ENCODE measurements at regions not wholly inside any gene's neighbourhood (a gene's known extent, or its start where the extent isn't known, plus 50 kb on each side); places are given as distances from the start of the nearest gene placed in this dataset.

DNA sequence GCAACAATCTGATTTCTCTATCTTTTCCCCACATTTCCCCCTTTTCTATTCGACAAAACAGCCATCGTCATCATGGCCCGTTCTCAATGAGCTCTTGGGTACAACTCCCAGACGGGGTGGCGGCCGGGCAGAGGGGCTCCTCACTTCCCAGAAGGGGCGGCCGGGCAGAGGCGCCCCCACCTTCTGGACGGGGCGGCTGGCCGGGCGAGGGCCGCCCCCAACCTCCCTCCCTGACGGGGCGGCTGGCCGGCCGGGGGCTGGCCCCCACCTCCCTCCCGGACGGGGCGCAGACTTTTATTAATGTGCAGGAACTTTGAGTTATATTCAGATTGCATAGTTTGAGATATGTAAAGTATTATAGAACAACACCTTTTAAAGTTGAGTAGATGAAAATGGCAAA lies 64.4 kb upstream of the HPGD start:
- Histone ChIP-seq H3K4me2 (ENCODE audit: insufficient read depth, low read length) (no peak overlapping the region), H3K36me3 (ENCODE audit: insufficient read depth, low read length) (no peaks in the 10 kb centered on the region), H3K79me2 (ENCODE audit: insufficient read depth, low read length) (no peaks in the 10 kb centered on the region), H3K4me1 (ENCODE audit: insufficient read depth, low read length) (no peaks in the 10 kb centered on the region), H4K20me1 (ENCODE audit: insufficient read depth, low read length) (no peaks in the 10 kb centered on the region), H3K27ac (ENCODE audit: low read depth, low read length) (no peak overlapping the region), H2AFZ (ENCODE audit: low read length) (no peak overlapping the region), H3K27me3 (ENCODE audit: insufficient read depth, low read length) (no peaks in the 10 kb centered on the region), H3K9me3 (ENCODE audit: low read depth, low read length) (no peaks in the 10 kb centered on the region), H3K4me3 (ENCODE audit: insufficient read depth, low read length) (no peak overlapping the region)
- DNase-seq (ENCODE audit: insufficient read length, low spot score, missing footprints), result no peak
- TF ChIP-seq, protein P1, sequence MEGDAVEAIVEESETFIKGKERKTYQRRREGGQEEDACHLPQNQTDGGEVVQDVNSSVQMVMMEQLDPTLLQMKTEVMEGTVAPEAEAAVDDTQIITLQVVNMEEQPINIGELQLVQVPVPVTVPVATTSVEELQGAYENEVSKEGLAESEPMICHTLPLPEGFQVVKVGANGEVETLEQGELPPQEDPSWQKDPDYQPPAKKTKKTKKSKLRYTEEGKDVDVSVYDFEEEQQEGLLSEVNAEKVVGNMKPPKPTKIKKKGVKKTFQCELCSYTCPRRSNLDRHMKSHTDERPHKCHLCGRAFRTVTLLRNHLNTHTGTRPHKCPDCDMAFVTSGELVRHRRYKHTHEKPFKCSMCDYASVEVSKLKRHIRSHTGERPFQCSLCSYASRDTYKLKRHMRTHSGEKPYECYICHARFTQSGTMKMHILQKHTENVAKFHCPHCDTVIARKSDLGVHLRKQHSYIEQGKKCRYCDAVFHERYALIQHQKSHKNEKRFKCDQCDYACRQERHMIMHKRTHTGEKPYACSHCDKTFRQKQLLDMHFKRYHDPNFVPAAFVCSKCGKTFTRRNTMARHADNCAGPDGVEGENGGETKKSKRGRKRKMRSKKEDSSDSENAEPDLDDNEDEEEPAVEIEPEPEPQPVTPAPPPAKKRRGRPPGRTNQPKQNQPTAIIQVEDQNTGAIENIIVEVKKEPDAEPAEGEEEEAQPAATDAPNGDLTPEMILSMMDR (IDR thresholded peaks at IDR 0.05; ENCODE audit: extremely low read depth, low read depth, low read length), result no peak

DNA sequence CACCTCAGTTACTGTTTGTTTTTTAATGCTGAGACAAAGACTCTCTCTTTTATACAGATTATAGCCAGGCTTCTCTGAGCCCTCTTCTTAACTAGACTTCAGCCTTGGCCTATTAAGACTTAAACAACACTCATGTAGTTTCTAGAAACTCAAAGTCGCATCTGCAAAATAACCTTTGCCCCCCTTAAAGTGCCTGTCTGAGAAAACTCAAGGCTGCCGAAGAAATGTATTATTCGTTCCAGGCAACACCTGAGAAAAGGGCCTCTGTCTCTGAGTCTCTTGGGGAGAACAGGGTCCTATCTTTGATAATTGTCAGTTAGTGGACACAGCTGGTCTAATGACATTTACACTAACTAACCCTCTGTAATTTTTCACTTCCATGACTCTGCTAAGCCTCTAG lies 60.8 kb upstream of the HPGD start:
- Histone ChIP-seq H3K79me2 (ENCODE audit: insufficient read depth, low read length) (no peaks in the 10 kb centered on the region), H2AFZ (ENCODE audit: low read length) (no peak overlapping the region), H3K4me1 (ENCODE audit: insufficient read depth, low read length) (no peaks in the 10 kb centered on the region), H3K9me3 (ENCODE audit: low read depth, low read length) (no peaks in the 10 kb centered on the region), H3K36me3 (ENCODE audit: insufficient read depth, low read length) (no peaks in the 10 kb centered on the region), H3K27me3 (ENCODE audit: insufficient read depth, low read length) (no peaks in the 10 kb centered on the region), H3K27ac (ENCODE audit: low read depth, low read length) (no peak overlapping the region), H4K20me1 (ENCODE audit: insufficient read depth, low read length) (no peaks in the 10 kb centered on the region), H3K4me2 (ENCODE audit: insufficient read depth, low read length) (no peak overlapping the region), H3K4me3 (ENCODE audit: insufficient read depth, low read length) (no peak overlapping the region)
- TF ChIP-seq, protein P1 (IDR thresholded peaks at IDR 0.05; ENCODE audit: extremely low read depth, low read depth, low read length), result no peak
- DNase-seq (ENCODE audit: insufficient read length, low spot score, missing footprints), result peak; percentile 26

GRCh38 chr4:174582463-174582862 lies 60.2 kb upstream of the HPGD start:
- H3K27me3 ChIP-seq (ENCODE audit: insufficient read depth, low read length), result no peaks in the 10 kb centered on the region
- TF ChIP-seq, protein P1 (IDR thresholded peaks at IDR 0.05; ENCODE audit: extremely low read depth, low read depth, low read length), result no peak
- H3K4me1 ChIP-seq (ENCODE audit: insufficient read depth, low read length), result no peaks in the 10 kb centered on the region
- H3K79me2 ChIP-seq (ENCODE audit: insufficient read depth, low read length), result no peaks in the 10 kb centered on the region
- no peaks in the 10 kb centered on the region for H3K9me3 ChIP-seq (ENCODE audit: low read depth, low read length)
- no peak overlapping the region for H3K4me3 ChIP-seq (ENCODE audit: insufficient read depth, low read length)
- H4K20me1 ChIP-seq (ENCODE audit: insufficient read depth, low read length), result no peaks in the 10 kb centered on the region
- DNase-seq (ENCODE audit: insufficient read length, low spot score, missing footprints), result no peak
- no peak overlapping the region for H3K4me2 ChIP-seq (ENCODE audit: insufficient read depth, low read length)
- no peak overlapping the region for H2AFZ ChIP-seq (ENCODE audit: low read length)
- H3K27ac ChIP-seq (ENCODE audit: low read depth, low read length), result no peak overlapping the region
- no peaks in the 10 kb centered on the region for H3K36me3 ChIP-seq (ENCODE audit: insufficient read depth, low read length)

GRCh38 chr4:174581901-174582300 lies 59.6 kb upstream of the HPGD start:
- H3K36me3 ChIP-seq (ENCODE audit: insufficient read depth, low read length), result no peaks in the 10 kb centered on the region
- no peaks in the 10 kb centered on the region for H3K27me3 ChIP-seq (ENCODE audit: insufficient read depth, low read length)
- no peaks in the 10 kb centered on the region for H3K4me1 ChIP-seq (ENCODE audit: insufficient read depth, low read length)
- no peaks in the 10 kb centered on the region for H3K9me3 ChIP-seq (ENCODE audit: low read depth, low read length)
- no peak overlapping the region for H2AFZ ChIP-seq (ENCODE audit: low read length)
- no peak for DNase-seq (ENCODE audit: insufficient read length, low spot score, missing footprints)
- no peak overlapping the region for H3K4me2 ChIP-seq (ENCODE audit: insufficient read depth, low read length)
- H3K4me3 ChIP-seq (ENCODE audit: insufficient read depth, low read length), result no peak overlapping the region
- no peak overlapping the region for H3K27ac ChIP-seq (ENCODE audit: low read depth, low read length)
- H4K20me1 ChIP-seq (ENCODE audit: insufficient read depth, low read length), result no peaks in the 10 kb centered on the region
- TF ChIP-seq, protein P1 (IDR thresholded peaks at IDR 0.05; ENCODE audit: extremely low read depth, low read depth, low read length), result no peak
- no peaks in the 10 kb centered on the region for H3K79me2 ChIP-seq (ENCODE audit: insufficient read depth, low read length)

Data from osteoblast (primary cell).